Activated T-helper 17 cell treated with anti-CD3 and anti-CD28 coated beads, Interleukin-2, amount 50 U/mL, for 72 hours (primary cell): ENCODE measurements at regions not wholly inside any gene's neighbourhood (a gene's known extent, or its start where the extent isn't known, plus 50 kb on each side); places are given as distances from the start of the nearest gene placed in this dataset.

ENCODE experiments used
- ATAC-seq: fragments of 150-1000 bp; cut with Tn5 transposase; replicated peaks from 2 replicates; pipeline ENCODE4 v1.10.0; 2021; ENCODE audit warnings: mild to moderate bottlenecking, moderate library complexity
- H3K27ac Mint-ChIP-seq: one replicate; pipeline ENCODE4 v1.8.0; 2022; ENCODE audit warnings: mixed read lengths
- H3K27me3 Mint-ChIP-seq: one replicate; pipeline ENCODE4 v1.8.0; 2022; ENCODE audit warnings: mixed read lengths
- H3K36me3 Mint-ChIP-seq: one replicate; pipeline ENCODE4 v1.8.0; 2022; ENCODE audit warnings: low read depth, mild to moderate bottlenecking, mixed read lengths
- H3K4me1 Mint-ChIP-seq: one replicate; pipeline ENCODE4 v1.8.0; 2022; ENCODE audit warnings: mixed read lengths
- H3K4me3 Mint-ChIP-seq: one replicate; pipeline ENCODE4 v1.8.0; 2022; ENCODE audit warnings: mild to moderate bottlenecking, mixed read lengths
- H3K9me3 Mint-ChIP-seq: one replicate; pipeline ENCODE4 v1.8.0; 2022; ENCODE audit warnings: mixed read lengths

DNA sequence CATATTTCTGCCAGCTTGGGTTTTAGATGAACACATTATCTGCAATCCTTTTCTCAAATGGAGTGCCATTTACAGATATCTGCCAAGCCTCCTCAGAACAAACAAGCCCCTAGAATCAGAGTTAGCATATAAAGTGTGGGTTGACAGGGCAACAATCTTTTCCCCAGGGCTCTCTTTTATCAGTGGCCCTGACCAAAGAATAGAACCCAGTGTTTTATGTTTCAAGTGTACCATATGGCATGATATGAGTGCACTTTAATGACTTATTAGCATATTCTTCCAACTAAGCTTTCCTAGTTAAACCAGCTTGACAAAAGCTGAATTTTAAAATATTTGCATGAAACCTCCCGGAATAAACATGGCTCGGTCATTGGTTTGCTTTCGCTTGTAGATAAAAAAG is 57.3 kb downstream of the EVX1 start:
- H3K9me3 Mint-ChIP-seq, result no peaks in the 10 kb centered on the region
- H3K36me3 Mint-ChIP-seq, result no peaks in the 10 kb centered on the region
- H3K4me3 Mint-ChIP-seq, result no peak overlapping the region
- ATAC-seq, result no peak
- no peaks in the 10 kb centered on the region for H3K4me1 Mint-ChIP-seq
- no peak overlapping the region for H3K27ac Mint-ChIP-seq
- peaks cover 32% of the 10 kb centered on the region for H3K27me3 Mint-ChIP-seq

DNA sequence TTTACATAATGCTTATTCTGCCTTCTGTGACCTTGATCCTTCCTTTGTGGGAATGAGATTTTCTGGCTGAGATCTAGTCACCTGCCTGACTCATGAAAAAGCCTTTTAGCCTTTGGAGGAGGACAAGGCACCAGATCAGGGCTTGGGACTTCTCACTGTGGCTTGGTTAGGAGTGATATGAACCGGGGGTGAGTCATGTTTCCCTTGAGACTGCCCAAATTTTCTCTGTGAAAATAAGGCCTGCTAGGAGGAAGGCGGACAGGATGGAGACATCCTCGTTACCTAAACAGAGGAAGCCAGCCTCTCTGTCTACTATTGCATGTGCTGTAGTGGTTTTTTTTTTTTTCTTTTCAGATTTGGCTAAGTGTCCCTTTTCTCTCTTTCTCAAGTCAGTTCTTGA is 57.8 kb downstream of the EVX1 start:
- no peak for ATAC-seq
- Mint-ChIP-seq H3K27me3 (peaks cover 35% of the 10 kb centered on the region), H3K36me3 (no peaks in the 10 kb centered on the region), H3K4me3 (no peak overlapping the region), H3K9me3 (no peaks in the 10 kb centered on the region), H3K27ac (no peak overlapping the region), H3K4me1 (no peaks in the 10 kb centered on the region)

DNA sequence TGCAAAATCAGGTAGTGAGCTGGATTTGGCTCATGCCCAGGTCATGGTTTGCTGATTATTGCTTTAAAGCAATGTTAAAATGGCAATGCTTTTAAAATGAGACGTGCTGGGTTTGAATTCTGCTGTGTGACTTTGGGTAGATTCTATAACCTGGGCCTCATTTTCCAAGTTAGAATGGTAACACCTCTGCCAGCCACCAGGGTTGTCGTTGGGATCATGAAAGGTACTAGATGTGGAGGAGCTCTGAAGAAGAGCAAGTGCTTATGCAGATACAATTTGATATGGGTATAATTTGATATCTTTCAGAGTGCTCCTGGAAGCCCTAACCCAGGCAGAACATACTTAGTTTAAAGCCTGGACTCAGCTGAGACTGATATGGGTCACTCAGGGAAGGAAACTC is 60.0 kb downstream of the EVX1 start:
- ATAC-seq, result no peak
- Mint-ChIP-seq H3K9me3 (no peaks in the 10 kb centered on the region), H3K4me1 (no peaks in the 10 kb centered on the region), H3K36me3 (no peaks in the 10 kb centered on the region), H3K4me3 (no peak overlapping the region), H3K27ac (no peak overlapping the region), H3K27me3 (peaks cover 32% of the 10 kb centered on the region)

DNA sequence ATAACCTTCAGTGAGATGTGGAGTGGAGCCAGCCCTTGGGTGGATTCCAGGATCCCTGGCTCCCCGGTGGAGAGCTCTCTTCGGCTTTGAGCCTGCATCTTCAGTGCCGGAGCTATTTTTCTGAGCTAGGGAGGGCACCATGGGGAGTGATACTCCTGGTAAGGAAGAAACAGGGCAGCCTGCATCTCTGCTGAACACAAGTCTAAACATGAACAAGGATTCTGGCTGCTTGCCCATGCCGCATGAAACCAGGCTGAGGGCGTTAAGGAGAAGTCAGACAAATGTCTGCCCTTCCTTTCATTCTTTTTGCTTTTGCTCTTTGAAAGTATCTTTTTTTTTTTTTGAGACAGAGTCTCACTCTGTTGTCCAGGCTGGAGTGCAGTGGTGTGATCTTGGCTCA is 60.4 kb downstream of the EVX1 start:
- H3K9me3 Mint-ChIP-seq, result no peaks in the 10 kb centered on the region
- no peaks in the 10 kb centered on the region for H3K36me3 Mint-ChIP-seq
- H3K27me3 Mint-ChIP-seq, result peaks cover 28% of the 10 kb centered on the region
- ATAC-seq, result no peak
- no peaks in the 10 kb centered on the region for H3K4me1 Mint-ChIP-seq
- H3K4me3 Mint-ChIP-seq, result no peak overlapping the region
- no peak overlapping the region for H3K27ac Mint-ChIP-seq

DNA sequence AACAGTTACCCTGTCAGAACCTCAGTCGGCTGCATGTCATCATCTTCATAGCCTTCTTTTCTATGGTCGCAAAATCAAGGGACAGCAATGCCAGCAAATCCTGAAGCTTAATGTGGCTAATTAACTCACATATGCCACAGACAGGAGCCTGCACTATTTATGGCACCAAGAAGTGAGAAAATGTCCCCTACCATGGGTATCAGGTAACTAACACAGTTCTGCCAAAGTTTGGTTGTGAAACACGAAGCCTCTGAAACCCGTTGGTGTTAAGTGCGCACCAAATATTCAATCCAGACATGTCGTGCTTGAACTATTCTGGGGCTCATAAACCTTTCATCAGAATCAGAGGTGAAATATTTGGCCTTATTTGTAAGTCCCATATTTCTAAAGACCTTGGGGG is 63.3 kb downstream of the EVX1 start:
- Mint-ChIP-seq H3K36me3 (no peaks in the 10 kb centered on the region), H3K9me3 (no peaks in the 10 kb centered on the region), H3K4me3 (no peak overlapping the region), H3K4me1 (no peaks in the 10 kb centered on the region), H3K27ac (no peak overlapping the region), H3K27me3 (peaks cover 19% of the 10 kb centered on the region)
- ATAC-seq, result no peak

DNA sequence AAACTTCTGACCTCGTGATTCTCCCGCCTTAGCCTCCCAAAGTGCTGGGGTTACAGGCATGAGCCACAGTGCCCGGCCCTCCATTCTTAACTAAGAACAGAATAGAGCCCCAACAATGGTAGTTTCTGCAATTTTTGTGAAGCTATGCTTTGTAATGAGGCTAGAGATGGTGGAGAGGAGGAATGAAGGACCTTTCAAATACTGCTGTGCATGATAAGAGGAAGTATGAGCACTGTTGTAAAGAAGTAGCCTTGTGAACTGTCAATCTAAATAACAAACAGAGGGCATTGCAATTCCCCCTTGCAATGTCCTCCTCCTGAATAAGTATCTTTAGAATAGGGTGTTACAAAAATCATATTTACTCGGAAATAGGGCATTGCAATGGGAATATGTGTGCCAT is 70.2 kb downstream of the EVX1 start:
- no peaks in the 10 kb centered on the region for H3K9me3 Mint-ChIP-seq
- H3K4me3 Mint-ChIP-seq, result no peak overlapping the region
- H3K27ac Mint-ChIP-seq, result no peak overlapping the region
- H3K4me1 Mint-ChIP-seq, result no peaks in the 10 kb centered on the region
- no peak for ATAC-seq
- peaks cover 25% of the 10 kb centered on the region for H3K27me3 Mint-ChIP-seq
- no peaks in the 10 kb centered on the region for H3K36me3 Mint-ChIP-seq

DNA sequence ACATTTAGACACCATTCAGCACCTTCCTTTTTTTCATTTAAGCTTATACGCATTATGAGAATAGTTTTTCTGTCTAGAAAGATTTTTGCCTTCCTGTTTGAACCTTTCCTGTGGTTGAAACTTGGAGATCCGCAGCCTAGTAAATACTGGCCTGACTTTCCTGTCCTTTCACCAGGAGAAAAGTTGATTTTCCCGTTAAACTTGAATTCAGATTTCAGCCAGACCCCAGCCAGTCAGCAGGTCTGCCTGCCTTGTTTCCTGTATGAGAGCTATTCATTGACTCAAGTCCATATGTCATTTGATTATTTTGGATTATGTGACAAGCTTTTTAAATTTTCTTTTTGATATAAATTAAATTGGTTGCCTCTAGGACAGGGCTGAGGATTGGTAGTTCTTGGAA is 71.5 kb downstream of the EVX1 start:
- H3K4me1 Mint-ChIP-seq, result no peaks in the 10 kb centered on the region
- H3K27ac Mint-ChIP-seq, result no peak overlapping the region
- H3K4me3 Mint-ChIP-seq, result no peak overlapping the region
- H3K27me3 Mint-ChIP-seq, result peaks cover 31% of the 10 kb centered on the region
- no peaks in the 10 kb centered on the region for H3K36me3 Mint-ChIP-seq
- no peak for ATAC-seq
- peaks cover 5% of the 10 kb centered on the region for H3K9me3 Mint-ChIP-seq

DNA sequence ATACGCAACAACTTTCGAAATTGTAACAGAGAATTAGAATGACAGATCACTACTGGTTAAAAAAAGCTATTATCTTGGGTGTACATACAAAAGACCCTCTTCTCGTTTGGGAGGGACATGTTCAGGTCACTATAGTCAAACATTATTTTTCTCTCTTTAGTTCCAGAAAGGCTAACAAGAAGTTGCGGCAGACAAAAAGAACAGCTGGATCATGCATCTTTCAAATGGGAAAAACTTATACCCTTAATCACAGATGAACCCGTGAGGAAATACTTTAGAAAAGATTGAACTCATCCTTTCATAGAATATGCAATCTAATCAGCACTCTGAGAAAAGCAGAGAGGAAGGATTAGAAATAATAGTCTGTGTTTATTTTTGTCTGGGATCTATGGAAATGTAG is 72.5 kb downstream of the EVX1 start:
- no peaks in the 10 kb centered on the region for H3K36me3 Mint-ChIP-seq
- H3K27ac Mint-ChIP-seq, result no peak overlapping the region
- H3K9me3 Mint-ChIP-seq, result peaks cover 11% of the 10 kb centered on the region
- H3K4me3 Mint-ChIP-seq, result no peak overlapping the region
- no peak for ATAC-seq
- H3K4me1 Mint-ChIP-seq, result no peaks in the 10 kb centered on the region
- peaks cover 39% of the 10 kb centered on the region for H3K27me3 Mint-ChIP-seq

DNA sequence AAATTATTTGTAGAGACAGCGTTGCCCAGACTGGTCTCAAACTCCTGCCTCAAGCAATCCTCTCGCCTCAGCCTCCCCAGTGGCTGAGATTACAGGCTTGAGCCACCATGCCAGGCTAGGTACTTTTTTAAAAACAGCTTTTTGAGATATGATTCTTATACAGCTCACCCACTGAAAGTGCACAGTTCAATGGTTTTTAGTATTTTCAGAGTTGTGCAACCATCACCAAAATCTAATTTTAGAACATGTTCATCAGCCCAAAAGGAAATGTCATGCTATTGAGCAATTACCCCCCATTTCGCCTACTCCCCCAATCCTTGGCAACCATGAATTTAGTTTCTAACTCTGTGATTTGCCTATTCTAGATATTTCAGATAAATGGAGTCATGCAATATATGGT is 73.7 kb downstream of the EVX1 start:
- Mint-ChIP-seq H3K9me3 (peaks cover 11% of the 10 kb centered on the region), H3K4me1 (no peaks in the 10 kb centered on the region), H3K27me3 (peaks cover 32% of the 10 kb centered on the region), H3K27ac (no peak overlapping the region), H3K36me3 (no peaks in the 10 kb centered on the region), H3K4me3 (no peak overlapping the region)
- no peak for ATAC-seq

DNA sequence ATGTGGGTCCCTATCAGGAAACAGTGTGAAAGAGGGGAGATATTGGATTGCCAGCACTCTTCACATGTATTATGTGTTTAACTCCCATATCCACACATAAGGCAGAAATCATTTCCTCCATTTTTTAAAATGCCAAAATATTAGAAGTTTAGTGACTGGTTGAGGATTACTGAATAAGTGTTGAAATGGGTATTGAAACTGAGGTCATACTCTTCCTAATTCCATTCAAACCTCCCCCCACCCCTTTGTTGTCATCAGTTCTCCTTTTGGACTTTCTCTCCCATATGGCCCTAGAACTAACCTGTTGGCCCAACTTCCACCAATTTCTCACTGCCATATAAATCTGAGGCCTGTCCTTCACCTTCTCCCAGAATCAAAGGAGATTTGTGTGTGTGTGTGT is 81.6 kb downstream of the EVX1 start:
- Mint-ChIP-seq H3K36me3 (no peaks in the 10 kb centered on the region), H3K4me1 (no peaks in the 10 kb centered on the region), H3K9me3 (peaks cover 4% of the 10 kb centered on the region), H3K27ac (no peak overlapping the region), H3K4me3 (no peak overlapping the region), H3K27me3 (peaks cover 26% of the 10 kb centered on the region)
- ATAC-seq, result no peak

DNA sequence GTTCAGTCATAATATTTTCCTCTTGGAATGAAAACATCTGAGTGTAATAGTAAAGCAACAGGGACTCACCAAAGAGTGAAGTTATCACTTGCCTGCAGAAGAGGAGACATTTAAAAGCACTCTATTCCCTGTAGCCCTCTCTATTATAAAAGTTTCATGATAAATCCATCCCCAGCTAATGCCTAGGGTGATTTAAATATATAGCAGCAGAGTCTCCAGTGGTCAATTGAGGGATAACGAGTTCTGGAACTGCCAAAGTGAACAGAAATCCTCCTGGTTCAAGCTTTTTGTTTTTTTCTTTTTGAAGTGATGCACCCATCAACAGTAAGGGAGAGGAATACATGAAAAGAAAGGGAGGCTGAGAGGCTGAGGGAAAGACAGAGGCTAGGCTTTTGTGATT is 87.3 kb downstream of the EVX1 start:
- H3K27ac Mint-ChIP-seq, result no peak overlapping the region
- no peaks in the 10 kb centered on the region for H3K4me1 Mint-ChIP-seq
- peaks cover 8% of the 10 kb centered on the region for H3K27me3 Mint-ChIP-seq
- no peaks in the 10 kb centered on the region for H3K36me3 Mint-ChIP-seq
- H3K4me3 Mint-ChIP-seq, result no peak overlapping the region
- H3K9me3 Mint-ChIP-seq, result peaks cover 5% of the 10 kb centered on the region
- ATAC-seq, result no peak

DNA sequence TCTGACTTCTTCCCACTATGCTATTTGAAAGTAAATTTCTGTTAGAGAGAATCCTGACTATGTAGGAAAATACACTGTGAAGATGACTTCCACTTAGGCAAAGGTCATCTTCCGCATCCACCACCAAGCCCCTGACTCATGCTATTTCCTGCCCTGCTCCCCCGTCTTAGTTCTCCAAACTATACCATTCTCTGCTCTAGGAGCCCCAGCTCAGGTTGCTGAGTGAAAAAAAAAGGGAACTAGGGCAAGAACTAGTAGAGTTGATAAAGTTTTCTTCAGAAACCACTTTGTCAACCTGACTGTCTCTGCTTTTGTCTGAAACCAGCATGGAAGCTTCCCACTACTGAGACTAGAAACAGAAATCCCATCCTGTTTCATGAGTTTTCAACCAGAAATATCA is 96.9 kb downstream of the EVX1 start:
- H3K27me3 Mint-ChIP-seq, result peaks cover 18% of the 10 kb centered on the region
- no peak overlapping the region for H3K4me3 Mint-ChIP-seq
- H3K27ac Mint-ChIP-seq, result no peak overlapping the region
- H3K4me1 Mint-ChIP-seq, result no peaks in the 10 kb centered on the region
- ATAC-seq, result no peak
- H3K36me3 Mint-ChIP-seq, result no peaks in the 10 kb centered on the region
- H3K9me3 Mint-ChIP-seq, result no peaks in the 10 kb centered on the region

DNA sequence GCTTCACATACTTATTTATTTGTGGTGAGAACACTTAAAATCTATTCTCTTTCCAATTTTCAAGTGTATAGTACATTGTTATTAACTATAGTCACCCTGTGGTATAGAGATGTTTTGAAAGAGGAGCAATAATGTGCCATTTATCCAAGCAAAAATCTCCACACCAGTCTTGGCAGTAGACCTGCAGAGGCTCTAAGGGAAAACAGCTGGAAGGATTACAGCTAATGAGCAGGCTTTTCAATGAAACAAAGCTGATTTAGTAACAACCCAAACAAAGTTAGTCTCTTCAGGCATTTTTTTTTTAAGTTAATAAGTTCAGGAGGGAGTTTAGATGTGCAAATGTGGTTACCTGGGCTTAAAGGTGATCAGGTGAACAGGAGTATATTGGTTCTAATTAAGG is 101.9 kb downstream of the EVX1 start:
- ATAC-seq, result no peak
- Mint-ChIP-seq H3K27ac (no peak overlapping the region), H3K36me3 (no peaks in the 10 kb centered on the region), H3K4me3 (no peak overlapping the region), H3K27me3 (peaks cover 18% of the 10 kb centered on the region), H3K9me3 (no peaks in the 10 kb centered on the region), H3K4me1 (no peaks in the 10 kb centered on the region)

DNA sequence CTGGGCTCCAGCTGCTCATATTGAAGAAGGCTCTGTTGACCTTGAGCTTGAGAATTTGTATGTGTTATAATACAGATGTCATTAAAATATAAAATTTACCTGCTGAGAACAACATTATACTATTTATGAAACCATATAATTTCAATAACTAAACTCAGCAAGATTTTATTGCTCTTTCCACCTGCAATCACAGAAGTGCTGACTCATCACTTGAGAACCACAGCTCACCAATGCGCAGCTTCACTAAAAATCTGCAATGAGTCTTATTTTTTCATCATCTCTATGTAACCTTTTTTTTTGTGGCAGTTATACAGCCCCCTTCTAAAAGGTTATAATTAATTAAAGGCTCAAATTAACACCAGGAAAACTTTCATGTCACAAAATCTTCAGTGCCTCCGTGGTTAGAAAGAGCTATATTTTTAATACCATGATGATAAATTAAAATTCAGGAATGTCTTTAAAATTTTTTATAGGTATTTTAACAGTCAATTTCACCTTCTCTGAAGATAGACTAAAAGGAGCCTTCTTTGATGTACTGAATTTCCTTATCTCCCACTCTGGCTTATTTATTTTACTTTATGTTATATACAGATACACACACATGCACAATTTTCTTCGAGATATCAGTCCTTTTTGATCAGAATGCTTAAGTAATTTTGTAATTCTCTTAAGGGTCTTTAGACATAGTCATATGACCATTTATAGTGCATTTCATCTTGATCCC is 102.7 kb downstream of the EVX1 start:
- no peak overlapping the region for H3K4me3 Mint-ChIP-seq
- no peak for ATAC-seq
- no peaks in the 10 kb centered on the region for H3K4me1 Mint-ChIP-seq
- peaks cover 24% of the 10 kb centered on the region for H3K27me3 Mint-ChIP-seq
- H3K27ac Mint-ChIP-seq, result no peak overlapping the region
- no peaks in the 10 kb centered on the region for H3K9me3 Mint-ChIP-seq
- no peaks in the 10 kb centered on the region for H3K36me3 Mint-ChIP-seq

DNA sequence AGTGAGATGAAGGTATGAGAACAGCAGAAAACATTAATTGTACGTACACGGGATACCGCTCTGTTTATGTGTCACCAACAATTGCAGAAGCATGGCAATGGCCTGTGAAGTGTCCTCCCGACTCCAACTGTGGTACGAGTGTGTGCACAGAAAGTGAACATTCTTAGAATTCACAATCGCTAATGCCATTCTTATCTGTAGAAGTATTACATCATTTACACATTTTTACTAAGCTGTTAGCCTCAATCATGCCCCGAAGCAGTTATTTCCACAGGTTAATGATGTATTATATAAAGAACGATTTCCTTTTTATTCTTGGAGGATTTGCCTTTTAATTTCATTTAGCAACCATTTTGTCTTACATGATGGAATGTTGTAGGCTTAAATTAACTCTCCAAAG is 103.4 kb downstream of the EVX1 start:
- H3K4me3 Mint-ChIP-seq, result no peak overlapping the region

More for the DNA sequence above, 103.4 kb downstream of the EVX1 start:
- no peak for ATAC-seq
- no peak overlapping the region for H3K27ac Mint-ChIP-seq
- no peaks in the 10 kb centered on the region for H3K36me3 Mint-ChIP-seq
- H3K9me3 Mint-ChIP-seq, result no peaks in the 10 kb centered on the region
- H3K27me3 Mint-ChIP-seq, result peaks cover 21% of the 10 kb centered on the region
- H3K4me1 Mint-ChIP-seq, result no peaks in the 10 kb centered on the region
